ENCODE measurements at regions not wholly inside any gene's neighbourhood (a gene's known extent, or its start where the extent isn't known, plus 50 kb on each side); places are given as distances from the start of the nearest gene placed in this dataset.
"Not testable (repeated sequence)": the region's sequence is repeated elsewhere in the genome, so short reads cannot be mapped to it uniquely, and the experiment has no call there.

- no peak for ATAC-seq
- no peak for DNase-seq
Observed at GRCh38 chr5:88092358-88092757, 176.3 kb downstream of the TMEM161B start.

- DNase-seq, result no peak
- no peak for ATAC-seq
Observed at GRCh38 chr5:88090506-88090905, 178.1 kb downstream of the TMEM161B start.

GRCh38 chr5:88089719-88090390 lies 178.8 kb downstream of the TMEM161B start:
- DNase-seq (no peak), ATAC-seq (no peak)

GRCh38 chr5:88085462-88085861 lies 183.2 kb downstream of the TMEM161B start:
- ATAC-seq, result no peak

GRCh38 chr5:88081877-88082276 lies 186.8 kb downstream of the TMEM161B start:
- DNase-seq (no peak), ATAC-seq (no peak)

More at GRCh38 chr5:88085462-88085861, 183.2 kb downstream of the TMEM161B start:
- DNase-seq, result no peak

- no peak for DNase-seq
- ATAC-seq, result no peak
Observed at GRCh38 chr5:88063813-88064212, 204.8 kb downstream of the TMEM161B start.

GRCh38 chr5:88060194-88060593 lies 208.5 kb downstream of the TMEM161B start:
- no peak for DNase-seq

GRCh38 chr5:88058625-88059024 lies 210.0 kb downstream of the TMEM161B start:
- ATAC-seq, result no peak

More at GRCh38 chr5:88060194-88060593, 208.5 kb downstream of the TMEM161B start:
- ATAC-seq, result no peak

GRCh38 chr5:88052468-88052867 lies 216.2 kb downstream of the TMEM161B start:
- ATAC-seq, DNase-seq: not testable (repeated sequence)

More at GRCh38 chr5:88058625-88059024, 210.0 kb downstream of the TMEM161B start:
- DNase-seq, result no peak

GRCh38 chr5:88051148-88051547 lies 217.5 kb downstream of the TMEM161B start:
- no peak for DNase-seq
- ATAC-seq, result no peak

- no peak for ATAC-seq
Observed at GRCh38 chr5:88049737-88050136, 218.9 kb downstream of the TMEM161B start.

GRCh38 chr5:88049156-88049555 lies 219.5 kb downstream of the TMEM161B start:
- DNase-seq (no peak), ATAC-seq (no peak)

More at GRCh38 chr5:88049737-88050136, 218.9 kb downstream of the TMEM161B start:
- DNase-seq, result no peak

- DNase-seq, result no peak
Observed at GRCh38 chr5:88045931-88046461, 222.6 kb downstream of the TMEM161B start.

GRCh38 chr5:88045165-88045564 lies 223.5 kb downstream of the TMEM161B start:
- ATAC-seq, result no peak

More at GRCh38 chr5:88045931-88046461, 222.6 kb downstream of the TMEM161B start:
- ATAC-seq, result no peak

GRCh38 chr5:88034520-88034919 lies 234.1 kb downstream of the TMEM161B start:
- ATAC-seq, result no peak
- no peak for DNase-seq

More at GRCh38 chr5:88045165-88045564, 223.5 kb downstream of the TMEM161B start:
- no peak for DNase-seq

- DNase-seq (no peak), ATAC-seq (no peak)
Observed at GRCh38 chr5:88033191-88033590, 235.5 kb downstream of the TMEM161B start.

- DNase-seq, result no peak
- ATAC-seq, result no peak
Observed at GRCh38 chr5:88029011-88029410, 239.6 kb downstream of the TMEM161B start.

- DNase-seq (no peak), ATAC-seq (no peak)
Observed at GRCh38 chr5:88021141-88021540, 247.5 kb downstream of the TMEM161B start.

- DNase-seq, ATAC-seq: not testable (repeated sequence)
Observed at GRCh38 chr5:88014984-88015383, 253.7 kb downstream of the TMEM161B start.

GRCh38 chr5:88000877-88001276 lies 267.8 kb downstream of the TMEM161B start:
- ATAC-seq, result no peak
- no peak for DNase-seq

GRCh38 chr5:87997662-87998061 lies 271.0 kb downstream of the TMEM161B start:
- ATAC-seq, result no peak
- DNase-seq, result no peak

- DNase-seq, result no peak
- ATAC-seq, result no peak
Observed at GRCh38 chr5:87966213-87966612, 302.4 kb downstream of the TMEM161B start.

- ATAC-seq (no peak), DNase-seq (no peak)
Observed at GRCh38 chr5:87954121-87954520, 314.5 kb downstream of the TMEM161B start.

- DNase-seq, result no peak
- ATAC-seq, result no peak
Observed at GRCh38 chr5:87951661-87952060, 317.0 kb downstream of the TMEM161B start.
